ENCODE measurements at regions not wholly inside any gene's neighbourhood (a gene's known extent, or its start where the extent isn't known, plus 50 kb on each side); places are given as distances from the start of the nearest gene placed in this dataset.

- no peak overlapping the region for H3K4me3 ChIP-seq (ENCODE audit: low read depth, poor library complexity, severe bottlenecking)
- TF ChIP-seq CTCF (IDR thresholded peaks at IDR 0.05) (no peak), POLR2A (IDR thresholded peaks at IDR 0.05) (no peak)
- intact Hi-C loops (cut with DNase I; ENCODE audit: low total_unique reads) = no loop called here
- WGBS, 2 donors = 29 to 41% methylated on average over 5 of the region's 5 CpGs
- no peak for DNase-seq (ENCODE audit: low spot score in 2 of 2)
Measured at GRCh38 chr2:44825702-44826101, 115.8 kb upstream of the SIX3 start.

DNA sequence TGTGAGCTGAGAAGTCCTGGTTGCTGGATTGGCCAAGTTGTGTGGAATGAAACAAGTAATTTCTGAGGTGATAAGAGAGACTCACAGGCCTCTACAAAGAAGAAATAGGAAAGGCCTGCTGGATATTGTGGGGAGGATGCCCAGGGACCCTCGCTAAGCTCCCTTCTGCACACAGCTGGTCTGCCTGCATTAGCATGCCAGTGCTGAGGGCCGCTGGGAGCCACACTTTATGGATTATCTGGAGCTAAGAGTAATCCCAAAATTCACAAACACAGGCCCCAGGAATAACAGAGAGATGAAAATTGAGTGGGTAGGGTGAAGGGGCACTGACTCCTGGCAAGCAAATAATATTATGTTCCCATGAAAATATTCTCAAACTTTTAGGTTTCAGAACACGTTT is 114.9 kb upstream of the SIX3 start:
- WGBS, 2 donors = 79 to 82% methylated on average over 3 of the region's 3 CpGs
- no peak for DNase-seq (ENCODE audit: low spot score in 2 of 2)
- intact Hi-C loops (cut with DNase I; ENCODE audit: low total_unique reads) = no loop called here
- TF ChIP-seq POLR2A (IDR thresholded peaks at IDR 0.05) (no peak), CTCF (IDR thresholded peaks at IDR 0.05) (no peak)
- no peak overlapping the region for H3K4me3 ChIP-seq (ENCODE audit: low read depth, poor library complexity, severe bottlenecking)

- TF ChIP-seq CTCF (IDR thresholded peaks at IDR 0.05) (no peak), POLR2A (IDR thresholded peaks at IDR 0.05) (no peak)
- intact Hi-C loops (cut with DNase I; ENCODE audit: low total_unique reads) = no loop called here
- H3K4me3 ChIP-seq (ENCODE audit: low read depth, poor library complexity, severe bottlenecking) = no peak overlapping the region
- peak in 1 of 2 donors; percentile 68 for DNase-seq (ENCODE audit: low spot score in 2 of 2)
- WGBS, 2 donors = 91 to 92% methylated on average over 7 of the region's 7 CpGs
Measured at GRCh38 chr2:44829771-44830170, 111.7 kb upstream of the SIX3 start.

GRCh38 chr2:44833171-44834069 is 108.1 kb upstream of the SIX3 start:
- intact Hi-C loops (cut with DNase I; ENCODE audit: low total_unique reads) = no loop called here
- peak in 1 of 2 donors; percentile 59 for DNase-seq (ENCODE audit: low spot score in 2 of 2)
- H3K4me3 ChIP-seq (ENCODE audit: low read depth, poor library complexity, severe bottlenecking) = no peak overlapping the region
- TF ChIP-seq CTCF (IDR thresholded peaks at IDR 0.05) (no peak), POLR2A (IDR thresholded peaks at IDR 0.05) (no peak)
- WGBS, 2 donors = 75 to 85% methylated on average over 6 of the region's 6 CpGs

GRCh38 chr2:44834656-44835055 is 106.8 kb upstream of the SIX3 start:
- no peak overlapping the region for H3K4me3 ChIP-seq (ENCODE audit: low read depth, poor library complexity, severe bottlenecking)
- intact Hi-C loops (cut with DNase I; ENCODE audit: low total_unique reads) = no loop called here
- TF ChIP-seq POLR2A (IDR thresholded peaks at IDR 0.05) = no peak
- no peak for TF ChIP-seq CTCF (IDR thresholded peaks at IDR 0.05)
- DNase-seq (ENCODE audit: low spot score in 2 of 2) = no peak
- 63 to 80% methylated on average over 1 of the region's 1 CpG for WGBS, 2 donors

All from lower leg skin (tissue), 4 donors.